K562 (cell line): ENCODE measurements at regions not wholly inside any gene's neighbourhood (a gene's known extent, or its start where the extent isn't known, plus 50 kb on each side); places are given as distances from the start of the nearest gene placed in this dataset.

Source experiments
- BMI1 ChIP-seq: fragments of 150-350 bp; IDR thresholded peaks from 2 replicates; pipeline ENCODE4 v1.6.1; 2014; ENCODE audit warnings: low read length
- PML ChIP-seq: IDR thresholded peaks from 2 replicates; pipeline ENCODE4 v1.6.1; 2012; ENCODE audit warnings: low read length, inconsistent platforms
- SAP30 ChIP-seq: fragments of 200-600 bp; sonication (generic); IDR thresholded peaks from 2 replicates; pipeline ENCODE4 v1.6.1; 2012; ENCODE audit warnings: borderline replicate concordance, low read depth, mild to moderate bottlenecking, moderate library complexity, low read length, control low read depth, inconsistent platforms; ENCODE audit not compliant: insufficient read depth, poor library complexity, severe bottlenecking
- TCF7L2 ChIP-seq: fragments of 150-350 bp; IDR thresholded peaks from 2 replicates; pipeline ENCODE4 v1.6.1; 2016; ENCODE audit warnings: low read depth, mild to moderate bottlenecking, low read length, moderate library complexity
- TEAD2 ChIP-seq: fragments of 450-650 bp; IDR thresholded peaks from 2 replicates; pipeline ENCODE4 v1.6.1; 2016; ENCODE audit warnings: missing genetic modification characterization, control low read depth, missing compliant biosample characterization
- TF ChIP-seq, protein P1 (sequence below): fragments of 250-450 bp; sonication (Bioruptor Pico); IDR thresholded peaks from 2 replicates; pipeline ENCODE4 v1.8.0; 2022; ENCODE audit warnings: moderate library complexity, mild to moderate bottlenecking, inconsistent platforms
- TF ChIP-seq, protein P2 (sequence below), 3 experiments: IDR thresholded peaks in 2 of 3; conservative IDR thresholded peaks in 1 of 3; 2 replicates each; pipeline ENCODE4 v1.5.1; 2011 to 2012; ENCODE audit warnings: low read length in 3 of 3, mild to moderate bottlenecking in 3 of 3, control low read depth in 2 of 3, improper control_type of control experiment in 1 of 3, inconsistent platforms in 1 of 3, low read depth in 1 of 3, mixed read lengths in 1 of 3, moderate library complexity in 1 of 3; ENCODE audit not compliant: insufficient read depth in 2 of 3

DNA sequence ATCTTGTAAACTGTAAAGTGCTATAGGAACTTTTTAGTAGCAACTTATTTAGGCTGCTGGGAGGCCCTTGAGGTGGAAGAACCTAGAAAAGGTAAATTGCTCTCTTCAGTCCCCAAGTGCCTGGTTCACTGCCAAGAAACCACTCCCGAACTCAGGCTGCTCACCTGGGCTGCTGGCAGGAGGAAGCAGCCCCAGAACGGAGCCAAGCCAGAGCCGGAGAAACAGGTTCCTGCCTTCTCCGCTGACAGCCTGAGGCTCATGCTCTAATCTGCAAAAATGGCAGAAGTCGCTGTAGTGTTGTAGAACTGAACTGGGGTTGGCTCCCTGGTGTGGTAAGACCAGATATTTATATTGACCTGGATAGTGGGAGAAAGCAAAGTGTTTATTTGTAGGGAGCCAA, 136.0 kb downstream of the CUL2 start:
- TF ChIP-seq, protein P1, sequence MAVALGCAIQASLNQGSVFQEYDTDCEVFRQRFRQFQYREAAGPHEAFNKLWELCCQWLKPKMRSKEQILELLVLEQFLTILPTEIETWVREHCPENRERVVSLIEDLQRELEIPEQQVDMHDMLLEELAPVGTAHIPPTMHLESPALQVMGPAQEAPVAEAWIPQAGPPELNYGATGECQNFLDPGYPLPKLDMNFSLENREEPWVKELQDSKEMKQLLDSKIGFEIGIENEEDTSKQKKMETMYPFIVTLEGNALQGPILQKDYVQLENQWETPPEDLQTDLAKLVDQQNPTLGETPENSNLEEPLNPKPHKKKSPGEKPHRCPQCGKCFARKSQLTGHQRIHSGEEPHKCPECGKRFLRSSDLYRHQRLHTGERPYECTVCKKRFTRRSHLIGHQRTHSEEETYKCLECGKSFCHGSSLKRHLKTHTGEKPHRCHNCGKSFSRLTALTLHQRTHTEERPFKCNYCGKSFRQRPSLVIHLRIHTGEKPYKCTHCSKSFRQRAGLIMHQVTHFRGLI (CRISPR knock-in tag): no peak
- TF ChIP-seq, protein P2, sequence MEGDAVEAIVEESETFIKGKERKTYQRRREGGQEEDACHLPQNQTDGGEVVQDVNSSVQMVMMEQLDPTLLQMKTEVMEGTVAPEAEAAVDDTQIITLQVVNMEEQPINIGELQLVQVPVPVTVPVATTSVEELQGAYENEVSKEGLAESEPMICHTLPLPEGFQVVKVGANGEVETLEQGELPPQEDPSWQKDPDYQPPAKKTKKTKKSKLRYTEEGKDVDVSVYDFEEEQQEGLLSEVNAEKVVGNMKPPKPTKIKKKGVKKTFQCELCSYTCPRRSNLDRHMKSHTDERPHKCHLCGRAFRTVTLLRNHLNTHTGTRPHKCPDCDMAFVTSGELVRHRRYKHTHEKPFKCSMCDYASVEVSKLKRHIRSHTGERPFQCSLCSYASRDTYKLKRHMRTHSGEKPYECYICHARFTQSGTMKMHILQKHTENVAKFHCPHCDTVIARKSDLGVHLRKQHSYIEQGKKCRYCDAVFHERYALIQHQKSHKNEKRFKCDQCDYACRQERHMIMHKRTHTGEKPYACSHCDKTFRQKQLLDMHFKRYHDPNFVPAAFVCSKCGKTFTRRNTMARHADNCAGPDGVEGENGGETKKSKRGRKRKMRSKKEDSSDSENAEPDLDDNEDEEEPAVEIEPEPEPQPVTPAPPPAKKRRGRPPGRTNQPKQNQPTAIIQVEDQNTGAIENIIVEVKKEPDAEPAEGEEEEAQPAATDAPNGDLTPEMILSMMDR (IDR thresholded peaks at IDR 0.05 in 2 of 3, conservative IDR thresholded peaks at IDR 0.05 in 1 of 3; ENCODE audit: insufficient read depth in 2 of 3, low read depth in 1 of 3, low read length in 3 of 3): no peak
- no peak for TF ChIP-seq TCF7L2
- no peak for TF ChIP-seq PML
- no peak for TF ChIP-seq SAP30
- TF ChIP-seq TEAD2 (tag): no peak
- no peak for TF ChIP-seq BMI1
